Breast epithelium (tissue), 3 donors: ENCODE measurements at regions not wholly inside any gene's neighbourhood (a gene's known extent, or its start where the extent isn't known, plus 50 kb on each side); places are given as distances from the start of the nearest gene placed in this dataset.

ENCODE experiments used
- POLR2A ChIP-seq: fragments of 450-650 bp; IDR thresholded peaks from one replicate; pipeline ENCODE4 v1.6.1; 2016; ENCODE audit warnings: antibody characterized with exemption, mild to moderate bottlenecking, moderate library complexity
- POLR2AphosphoS5 ChIP-seq, 3 donors: sonication (generic); formaldehyde crosslinking; IDR thresholded peaks; one replicate each; pipeline ENCODE4 v1.6.1; 2017; ENCODE audit warnings: antibody characterized with exemption in 3 of 3
- TF ChIP-seq, protein P1 (sequence below), 3 donors: fragments of 450-650 bp; IDR thresholded peaks; one replicate each; pipeline ENCODE4 v1.5.1; 2016 to 2017; ENCODE audit warnings: antibody characterized with exemption in 3 of 3, mild to moderate bottlenecking in 3 of 3, moderate library complexity in 3 of 3

DNA sequence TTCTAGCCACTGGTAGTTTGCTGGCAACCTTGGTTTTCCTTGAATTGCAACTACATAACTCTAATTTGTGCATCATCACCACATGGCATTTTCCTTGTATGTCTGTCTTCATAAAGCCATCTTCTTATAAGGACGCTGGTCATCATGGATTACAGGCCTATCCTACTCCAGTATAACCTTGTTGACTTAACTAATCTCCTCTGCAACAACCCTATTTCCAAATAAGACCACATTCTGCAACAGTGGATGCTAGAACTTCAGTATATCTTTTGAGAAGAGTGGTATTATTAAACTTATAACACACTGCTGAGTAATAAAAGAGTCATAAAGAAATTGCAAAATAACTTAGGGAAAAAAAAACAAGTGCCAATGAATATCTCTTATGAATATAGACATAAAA lies 511.8 kb upstream of the FOXG1 start:
- TF ChIP-seq POLR2A = no peak
- no peak for TF ChIP-seq POLR2AphosphoS5 (IDR thresholded peaks at IDR 0.05)
- TF ChIP-seq, protein P1, sequence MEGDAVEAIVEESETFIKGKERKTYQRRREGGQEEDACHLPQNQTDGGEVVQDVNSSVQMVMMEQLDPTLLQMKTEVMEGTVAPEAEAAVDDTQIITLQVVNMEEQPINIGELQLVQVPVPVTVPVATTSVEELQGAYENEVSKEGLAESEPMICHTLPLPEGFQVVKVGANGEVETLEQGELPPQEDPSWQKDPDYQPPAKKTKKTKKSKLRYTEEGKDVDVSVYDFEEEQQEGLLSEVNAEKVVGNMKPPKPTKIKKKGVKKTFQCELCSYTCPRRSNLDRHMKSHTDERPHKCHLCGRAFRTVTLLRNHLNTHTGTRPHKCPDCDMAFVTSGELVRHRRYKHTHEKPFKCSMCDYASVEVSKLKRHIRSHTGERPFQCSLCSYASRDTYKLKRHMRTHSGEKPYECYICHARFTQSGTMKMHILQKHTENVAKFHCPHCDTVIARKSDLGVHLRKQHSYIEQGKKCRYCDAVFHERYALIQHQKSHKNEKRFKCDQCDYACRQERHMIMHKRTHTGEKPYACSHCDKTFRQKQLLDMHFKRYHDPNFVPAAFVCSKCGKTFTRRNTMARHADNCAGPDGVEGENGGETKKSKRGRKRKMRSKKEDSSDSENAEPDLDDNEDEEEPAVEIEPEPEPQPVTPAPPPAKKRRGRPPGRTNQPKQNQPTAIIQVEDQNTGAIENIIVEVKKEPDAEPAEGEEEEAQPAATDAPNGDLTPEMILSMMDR (IDR thresholded peaks at IDR 0.05) = no peak
